ENCODE measurements at regions not wholly inside any gene's neighbourhood (a gene's known extent, or its start where the extent isn't known, plus 50 kb on each side); places are given as distances from the start of the nearest gene placed in this dataset.

- no peak for DNase-seq
Observed at GRCh38 chr6:139778688-139779087, 404.2 kb upstream of the CITED2 start.

- DNase-seq = no peak
Observed at GRCh38 chr6:139778106-139778505, 403.7 kb upstream of the CITED2 start.

DNA sequence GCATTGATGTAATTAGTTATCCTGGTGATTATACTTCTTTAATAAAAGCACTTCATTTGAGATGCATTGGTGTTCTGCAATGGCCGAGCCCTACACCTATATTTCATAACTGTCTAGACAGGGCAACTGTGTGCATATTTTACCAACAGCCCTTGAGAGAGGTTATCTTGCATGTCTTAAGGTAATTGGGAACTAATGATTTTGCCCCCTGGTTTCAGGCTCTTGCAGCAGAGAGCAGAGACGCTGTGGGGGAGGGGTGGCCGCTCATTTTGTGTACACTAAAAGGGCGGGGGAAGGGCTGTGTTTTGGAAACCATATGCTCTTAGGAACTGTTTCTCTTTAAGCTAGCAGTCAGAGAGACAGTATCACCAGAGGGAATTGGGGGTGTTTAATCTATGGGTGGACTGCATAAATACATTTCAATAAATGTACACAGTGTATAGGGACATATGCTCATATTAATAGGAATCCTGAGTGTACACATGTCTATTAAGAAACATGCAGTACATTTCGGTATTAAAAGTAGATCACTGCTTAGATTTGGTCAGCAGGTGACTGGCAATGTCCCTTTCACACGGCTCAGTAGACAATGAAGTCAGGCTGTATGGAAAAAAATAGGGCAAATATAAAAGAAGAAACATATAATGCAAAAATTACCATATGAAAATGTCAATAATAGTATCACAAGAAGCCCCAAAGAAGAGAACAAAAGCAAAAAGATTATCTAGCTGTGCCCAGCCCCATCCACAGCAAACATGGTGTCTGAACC is 402.9 kb upstream of the CITED2 start:
- DNase-seq = no peak

DNA sequence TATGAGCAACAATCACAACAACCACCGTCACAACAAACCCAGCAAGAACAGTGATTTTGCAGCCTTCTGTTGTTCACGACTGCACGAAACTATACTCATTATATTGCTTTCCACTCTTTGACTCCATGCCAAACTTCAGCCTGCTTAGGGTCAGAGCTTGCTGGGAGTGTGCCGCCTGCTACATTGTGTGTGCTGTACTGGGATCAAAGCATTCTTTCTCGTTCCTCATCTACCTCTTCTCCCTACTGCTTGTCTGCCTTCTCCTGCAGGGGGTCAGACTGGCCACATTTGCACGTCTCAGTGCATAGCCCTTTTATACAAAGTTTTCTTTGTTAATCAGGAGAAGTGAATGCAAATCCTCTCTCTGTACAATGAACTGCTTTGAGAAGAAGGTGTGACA is 401.6 kb upstream of the CITED2 start:
- DNase-seq = no peak

DNA sequence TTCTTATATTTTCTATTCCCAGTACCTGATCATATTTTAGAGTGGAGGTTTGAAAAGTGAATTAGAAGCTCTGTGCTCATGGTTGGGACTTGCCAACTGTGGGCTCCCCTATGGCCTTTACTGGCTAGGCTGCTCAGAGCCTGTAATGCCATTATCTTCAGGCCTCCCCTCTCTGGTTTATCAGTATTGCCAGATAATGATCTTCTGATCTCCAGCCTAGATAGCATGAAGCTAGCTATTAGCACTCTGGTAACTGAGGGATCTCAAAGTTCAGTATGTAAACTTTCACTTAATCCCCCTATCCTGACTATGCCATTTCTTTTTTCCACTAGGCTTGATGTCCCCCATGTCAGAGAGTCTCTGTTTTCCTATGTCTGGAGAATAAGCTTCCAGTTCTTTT is 393.7 kb upstream of the CITED2 start:
- no peak for DNase-seq

DNA sequence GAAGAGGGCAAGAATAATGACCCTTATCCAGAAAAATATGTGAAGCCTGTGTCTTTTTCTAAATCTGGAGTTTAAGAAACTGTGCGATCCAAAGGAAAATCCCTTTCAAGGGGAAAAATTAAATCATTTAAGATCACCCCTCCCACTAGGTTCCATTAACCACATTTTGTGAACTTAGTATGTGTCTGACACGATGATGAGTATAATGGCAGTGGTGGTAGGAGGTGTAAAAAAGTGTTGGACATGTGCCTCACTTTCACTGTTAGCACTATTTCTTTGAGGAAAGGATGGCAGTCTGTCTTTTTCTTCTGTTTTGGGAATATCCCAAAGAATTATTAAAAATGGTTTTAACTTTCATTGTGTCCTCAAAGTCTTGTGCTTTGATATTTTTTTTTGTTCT is 392.3 kb upstream of the CITED2 start:
- no peak for DNase-seq

GRCh38 chr6:139765825-139766285 is 391.4 kb upstream of the CITED2 start:
- DNase-seq = no peak

- no peak for DNase-seq
Observed at GRCh38 chr6:139764498-139764986, 390.1 kb upstream of the CITED2 start.

- no peak for DNase-seq
Observed at GRCh38 chr6:139763468-139764210, 389.2 kb upstream of the CITED2 start.

GRCh38 chr6:139762587-139763031 is 388.2 kb upstream of the CITED2 start:
- DNase-seq = no peak

GRCh38 chr6:139760128-139760527 is 385.7 kb upstream of the CITED2 start:
- no peak for DNase-seq

GRCh38 chr6:139759086-139759485 is 384.6 kb upstream of the CITED2 start:
- DNase-seq = no peak

GRCh38 chr6:139758209-139758611 is 383.8 kb upstream of the CITED2 start:
- DNase-seq = no peak

DNA sequence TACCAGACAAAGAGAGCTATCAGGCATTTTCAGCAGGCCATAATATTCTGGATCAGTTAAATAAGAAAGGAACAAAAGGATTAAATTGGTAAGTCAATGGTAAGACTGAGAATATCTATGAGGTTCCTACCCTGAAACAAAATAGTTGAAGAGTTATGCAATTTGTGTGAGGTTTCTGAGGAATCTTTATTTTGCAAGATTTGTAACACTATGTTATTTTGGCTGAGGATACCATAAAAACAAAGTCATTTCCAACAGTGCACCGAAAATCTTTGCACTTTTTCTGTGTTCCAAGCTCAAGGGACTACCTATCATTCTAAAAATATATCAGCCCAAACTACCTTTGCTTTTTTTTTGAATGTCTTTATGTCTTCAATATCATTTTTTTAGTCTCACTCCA is 383.3 kb upstream of the CITED2 start:
- DNase-seq = no peak

- no peak for DNase-seq
Observed at GRCh38 chr6:139756381-139756780, 381.9 kb upstream of the CITED2 start.

DNA sequence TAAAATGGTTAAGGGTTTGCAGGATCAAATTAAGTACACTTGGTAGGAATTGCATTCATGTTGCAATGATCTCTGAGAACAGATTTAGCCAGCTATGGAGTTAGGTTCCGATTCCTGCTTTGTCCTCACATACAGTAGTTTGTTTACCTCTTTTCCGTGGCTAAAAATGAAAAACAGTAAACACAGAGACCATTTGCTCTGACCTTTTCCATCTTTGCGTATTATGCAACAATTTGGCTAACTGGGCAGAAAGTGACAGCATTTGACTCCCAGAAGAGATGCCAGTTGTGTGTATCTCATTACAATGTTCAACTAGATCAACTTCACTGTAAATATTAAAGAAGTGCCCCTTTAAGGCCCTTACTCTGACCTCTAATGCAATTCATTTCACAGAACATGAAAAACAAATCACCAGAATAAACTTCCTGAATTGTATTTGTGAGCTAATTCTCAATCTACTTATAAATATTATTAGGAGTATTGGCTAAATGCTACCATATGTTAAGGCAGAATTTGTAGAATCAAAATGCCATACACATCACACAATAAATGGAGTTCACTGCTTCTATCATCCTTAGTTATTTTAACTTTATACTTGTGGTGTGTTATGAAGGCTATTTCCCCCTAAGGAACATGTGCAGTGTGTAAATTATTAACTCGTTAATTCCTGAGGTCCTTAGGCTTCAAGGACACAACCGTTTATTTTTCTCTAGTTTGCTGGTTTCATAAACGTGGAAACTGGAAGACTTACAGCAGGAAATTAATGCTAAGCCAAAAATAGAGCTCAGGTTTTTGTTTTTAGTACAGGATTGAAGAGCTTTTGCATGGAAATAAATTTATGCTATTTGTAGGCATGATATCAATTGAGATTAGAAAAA is 380.7 kb upstream of the CITED2 start:
- no peak for DNase-seq

GRCh38 chr6:139753198-139753861 is 378.9 kb upstream of the CITED2 start:
- no peak for DNase-seq

GRCh38 chr6:139752086-139752485 is 377.6 kb upstream of the CITED2 start:
- no peak for DNase-seq

DNA sequence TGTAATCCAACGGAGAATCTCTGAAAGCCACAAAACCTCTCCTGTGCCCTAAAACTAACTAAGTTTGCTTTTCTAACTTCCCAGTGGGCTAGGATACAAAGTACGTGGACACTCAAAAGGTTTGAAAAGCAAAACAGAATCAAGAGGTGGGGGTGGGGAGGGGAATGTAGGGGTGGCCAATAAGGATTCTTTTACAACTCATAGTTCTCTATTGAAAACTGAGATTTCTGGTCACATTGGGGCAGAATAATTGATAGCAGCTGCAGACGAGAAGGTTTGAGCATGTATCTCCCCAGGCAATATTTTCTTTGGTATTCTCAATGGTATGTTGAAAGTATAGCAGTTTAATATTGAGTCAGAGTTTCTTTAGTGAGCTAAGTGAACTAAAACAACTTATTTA is 376.7 kb upstream of the CITED2 start:
- no peak for DNase-seq

- DNase-seq = no peak
Observed at GRCh38 chr6:139748353-139749146, 374.1 kb upstream of the CITED2 start.

GRCh38 chr6:139747154-139747553 is 372.7 kb upstream of the CITED2 start:
- no peak for DNase-seq

GRCh38 chr6:139744891-139745290 is 370.4 kb upstream of the CITED2 start:
- DNase-seq = no peak
